KMS-11 (cell line): ENCODE measurements at regions not wholly inside any gene's neighbourhood (a gene's known extent, or its start where the extent isn't known, plus 50 kb on each side); places are given as distances from the start of the nearest gene placed in this dataset.

Experiments
- H2AFZ ChIP-seq: fragments of 200-600 bp; sonication (generic); 2 replicates; pipeline ENCODE4 v1.6.1; 2016; ENCODE audit warnings: antibody characterized with exemption, mixed run types, low read depth
- H3K27ac ChIP-seq: fragments of 200-600 bp; sonication (generic); 2 replicates; pipeline ENCODE4 v1.6.1; 2016; ENCODE audit warnings: mild to moderate bottlenecking, mixed run types
- H3K27me3 ChIP-seq: fragments of 200-600 bp; sonication (generic); 2 replicates; pipeline ENCODE4 v1.6.1; 2017; ENCODE audit warnings: mild to moderate bottlenecking, low read depth, mixed run types, moderate library complexity; ENCODE audit not compliant: insufficient read depth
- H3K36me3 ChIP-seq: fragments of 200-600 bp; sonication (generic); 2 replicates; pipeline ENCODE4 v1.6.1; 2017; ENCODE audit warnings: mild to moderate bottlenecking, mixed run types; ENCODE audit not compliant: insufficient read depth
- H3K4me1 ChIP-seq: fragments of 200-600 bp; sonication (generic); 2 replicates; pipeline ENCODE4 v1.6.1; 2016; ENCODE audit warnings: mild to moderate bottlenecking, low read depth, mixed run types; ENCODE audit not compliant: poor library complexity, severe bottlenecking
- H3K4me2 ChIP-seq: fragments of 200-600 bp; sonication (generic); 2 replicates; pipeline ENCODE4 v1.7.0; 2016; ENCODE audit warnings: mild to moderate bottlenecking, mixed run types
- H3K4me3 ChIP-seq: fragments of 200-600 bp; sonication (generic); IDR thresholded peaks from 2 replicates; pipeline ENCODE4 v1.6.1; 2017; ENCODE audit warnings: low read depth, low read length, mixed read lengths; ENCODE audit not compliant: insufficient read depth
- H3K79me2 ChIP-seq: fragments of 200-600 bp; sonication (generic); 2 replicates; pipeline ENCODE4 v1.6.1; 2016; ENCODE audit warnings: low read depth, mixed run types; ENCODE audit not compliant: insufficient read depth
- H3K9ac ChIP-seq: fragments of 200-600 bp; sonication (generic); 2 replicates; pipeline ENCODE4 v1.6.1; 2016; ENCODE audit warnings: mild to moderate bottlenecking, mixed run types
- H4K20me1 ChIP-seq: fragments of 200-600 bp; sonication (generic); 2 replicates; pipeline ENCODE4 v1.6.1; 2016; ENCODE audit warnings: mild to moderate bottlenecking, mixed run types; ENCODE audit not compliant: insufficient read depth
- TF ChIP-seq, protein P1 (sequence below): fragments of 200-600 bp; sonication (generic); conservative IDR thresholded peaks from 2 replicates; pipeline ENCODE4 v1.6.1; 2017; ENCODE audit warnings: low read depth, mild to moderate bottlenecking, antibody characterized with exemption, low read length, moderate library complexity, mixed read lengths

DNA sequence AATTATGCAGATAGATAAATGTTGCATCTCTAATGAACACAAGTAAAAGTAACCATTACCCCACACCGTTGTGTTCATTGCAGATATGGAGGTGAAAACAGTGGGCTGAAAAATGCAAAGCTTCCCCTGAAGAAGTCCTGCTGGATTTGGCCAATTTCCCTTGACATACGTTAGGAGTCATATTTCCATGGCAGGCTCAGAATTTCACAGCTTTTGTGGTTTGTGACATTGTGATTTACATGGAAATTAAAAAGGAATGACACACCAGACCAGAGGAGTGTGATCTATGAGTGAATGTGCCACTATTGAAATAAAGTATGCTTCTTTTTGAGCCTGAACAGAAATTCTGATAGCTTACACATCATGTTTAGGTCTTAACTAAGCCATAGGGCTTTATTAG lies 221.1 kb upstream of the TMTC4 start:
- H3K36me3 ChIP-seq: no peaks in the 10 kb centered on the region
- H2AFZ ChIP-seq: no peak overlapping the region
- TF ChIP-seq, protein P1, sequence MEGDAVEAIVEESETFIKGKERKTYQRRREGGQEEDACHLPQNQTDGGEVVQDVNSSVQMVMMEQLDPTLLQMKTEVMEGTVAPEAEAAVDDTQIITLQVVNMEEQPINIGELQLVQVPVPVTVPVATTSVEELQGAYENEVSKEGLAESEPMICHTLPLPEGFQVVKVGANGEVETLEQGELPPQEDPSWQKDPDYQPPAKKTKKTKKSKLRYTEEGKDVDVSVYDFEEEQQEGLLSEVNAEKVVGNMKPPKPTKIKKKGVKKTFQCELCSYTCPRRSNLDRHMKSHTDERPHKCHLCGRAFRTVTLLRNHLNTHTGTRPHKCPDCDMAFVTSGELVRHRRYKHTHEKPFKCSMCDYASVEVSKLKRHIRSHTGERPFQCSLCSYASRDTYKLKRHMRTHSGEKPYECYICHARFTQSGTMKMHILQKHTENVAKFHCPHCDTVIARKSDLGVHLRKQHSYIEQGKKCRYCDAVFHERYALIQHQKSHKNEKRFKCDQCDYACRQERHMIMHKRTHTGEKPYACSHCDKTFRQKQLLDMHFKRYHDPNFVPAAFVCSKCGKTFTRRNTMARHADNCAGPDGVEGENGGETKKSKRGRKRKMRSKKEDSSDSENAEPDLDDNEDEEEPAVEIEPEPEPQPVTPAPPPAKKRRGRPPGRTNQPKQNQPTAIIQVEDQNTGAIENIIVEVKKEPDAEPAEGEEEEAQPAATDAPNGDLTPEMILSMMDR: no peak
- no peaks in the 10 kb centered on the region for H4K20me1 ChIP-seq
- no peak overlapping the region for H3K9ac ChIP-seq
- H3K27ac ChIP-seq: no peak overlapping the region
- no peaks in the 10 kb centered on the region for H3K4me1 ChIP-seq
- no peaks in the 10 kb centered on the region for H3K79me2 ChIP-seq
- no peak overlapping the region for H3K4me3 ChIP-seq
- H3K4me2 ChIP-seq: no peak overlapping the region
- H3K27me3 ChIP-seq: no peaks in the 10 kb centered on the region

DNA sequence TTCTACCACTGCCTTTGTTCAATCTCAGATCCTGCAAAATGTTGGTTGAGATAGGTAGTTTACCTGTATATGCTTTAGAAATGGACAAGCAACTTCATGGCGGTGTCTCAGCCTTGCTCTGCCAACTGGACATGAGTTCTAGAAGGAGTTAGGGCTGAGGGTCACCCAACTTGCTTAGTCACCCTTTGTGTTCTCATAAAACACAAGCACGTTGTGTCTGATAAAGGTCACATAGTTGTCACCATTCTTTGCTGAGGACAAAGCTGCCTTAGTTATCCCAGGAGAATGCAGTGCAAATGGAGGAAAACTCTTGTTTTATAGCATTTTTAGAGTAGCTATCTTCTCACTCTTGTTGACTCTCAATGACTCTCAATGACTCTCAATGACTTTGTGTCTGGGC lies 218.4 kb upstream of the TMTC4 start:
- TF ChIP-seq, protein P1: no peak
- Histone ChIP-seq H2AFZ (no peak overlapping the region), H4K20me1 (no peaks in the 10 kb centered on the region), H3K4me1 (no peaks in the 10 kb centered on the region), H3K27ac (no peak overlapping the region), H3K79me2 (no peaks in the 10 kb centered on the region), H3K4me3 (no peak overlapping the region), H3K27me3 (no peaks in the 10 kb centered on the region), H3K36me3 (no peaks in the 10 kb centered on the region), H3K9ac (no peak overlapping the region), H3K4me2 (no peak overlapping the region)

DNA sequence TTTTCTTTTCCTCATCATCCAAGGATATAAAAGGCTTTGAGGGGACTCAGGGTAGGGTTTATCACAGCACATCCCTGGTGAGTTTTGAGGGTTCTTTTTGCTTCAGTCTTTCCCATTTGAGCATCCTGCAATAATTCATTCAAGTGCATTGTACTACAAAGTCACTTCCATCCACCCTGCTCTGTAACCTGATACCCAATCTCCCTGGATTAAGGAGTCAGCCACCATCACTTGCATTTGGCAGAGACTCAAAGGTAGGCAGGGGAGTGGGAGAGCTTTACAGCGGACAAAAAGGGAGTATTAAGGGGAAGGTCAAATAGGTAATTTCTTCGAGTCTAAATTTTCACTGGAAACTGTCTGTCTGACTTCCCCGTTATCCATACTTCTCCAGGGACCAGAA lies 216.1 kb upstream of the TMTC4 start:
- Histone ChIP-seq H3K9ac (no peak overlapping the region), H3K4me3 (no peak overlapping the region), H3K4me1 (no peaks in the 10 kb centered on the region), H3K79me2 (no peaks in the 10 kb centered on the region), H2AFZ (no peak overlapping the region), H3K27me3 (no peaks in the 10 kb centered on the region), H3K36me3 (no peaks in the 10 kb centered on the region), H3K4me2 (no peak overlapping the region), H3K27ac (no peak overlapping the region), H4K20me1 (no peaks in the 10 kb centered on the region)
- TF ChIP-seq, protein P1: no peak

DNA sequence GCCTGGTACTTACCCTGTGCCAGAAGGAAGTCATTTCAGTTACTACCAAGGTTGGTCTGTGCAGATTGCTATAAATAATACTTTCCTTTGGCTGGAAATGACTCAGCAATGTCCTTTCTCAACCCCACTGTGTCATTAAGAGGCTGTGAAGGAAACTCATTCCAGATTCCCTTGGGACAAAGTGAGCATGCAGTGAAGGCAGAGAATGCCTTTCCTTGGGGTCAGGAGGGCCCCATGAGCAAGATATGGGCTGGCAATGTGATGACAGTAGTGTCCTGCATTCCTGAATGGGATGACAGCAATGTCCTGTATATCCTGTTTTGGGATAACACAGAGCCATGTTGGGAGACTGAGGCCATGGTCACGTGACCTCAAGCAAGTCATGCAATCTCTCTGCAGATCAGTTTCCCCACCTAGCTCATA lies 213.1 kb upstream of the TMTC4 start:
- TF ChIP-seq, protein P1: no peak
- Histone ChIP-seq H3K36me3 (no peaks in the 10 kb centered on the region), H3K79me2 (no peaks in the 10 kb centered on the region), H3K4me1 (no peaks in the 10 kb centered on the region), H2AFZ (no peak overlapping the region), H3K4me3 (no peak overlapping the region), H4K20me1 (no peaks in the 10 kb centered on the region), H3K9ac (no peak overlapping the region), H3K27me3 (no peaks in the 10 kb centered on the region), H3K4me2 (no peak overlapping the region), H3K27ac (no peak overlapping the region)
